A549 (cell line): ENCODE measurements at regions not wholly inside any gene's neighbourhood (a gene's known extent, or its start where the extent isn't known, plus 50 kb on each side); places are given as distances from the start of the nearest gene placed in this dataset.

ENCODE experiments used
- ATAC-seq, 2 experiments: fragments of 200-7000 bp in 1 of 2; fragments of >200 bp in 1 of 2; cut with Nextera tagmentation in 1 of 2; cut with Tn5 transposase in 1 of 2; 3 replicates each; pipeline versions ENCODE4 v1.8.0 to v1.9.1; 2018 to 2020; ENCODE audit warnings: mild to moderate bottlenecking in 1 of 2, moderate library complexity in 1 of 2
- CTCF ChIA-PET: fragments of 300-600 bp; sonication (Branson Sonifier 250); formaldehyde crosslinking; extraction: SDS; loops from one replicate; lab custom pipeline; 2021; ENCODE audit warnings: antibody characterized with exemption, inconsistent platforms; lab: Yijun Ruan, JAX
- POLR2A ChIA-PET: fragments of 350-600 bp; formaldehyde crosslinking; extraction: SDS; loops from one replicate; lab custom pipeline; 2021; ENCODE audit warnings: antibody characterized with exemption, inconsistent platforms; lab: Yijun Ruan, JAX
- DNase-seq, 2 experiments: peaks; one replicate each; pipeline versions ENCODE4 v3.0.0 to v3.0.0-alpha.2; 2011 to 2016; ENCODE audit warnings: low read depth in 1 of 2, low spot score in 1 of 2
- FAIRE-seq: peaks from 2 replicates; lab custom pipeline; 2011; peaks lifted over from hg19 to GRCh38; lab: Jason Lieb, UNC
- H3K27ac ChIP-seq, 2 experiments: fragments of >200 bp; sonication (Bioruptor Twin); formaldehyde crosslinking; 3 replicates each; pipeline ENCODE4 v1.5.1; 2016 to 2017
- H3K4me1 ChIP-seq: fragments of >200 bp; sonication (Bioruptor Twin); formaldehyde crosslinking; 3 replicates; pipeline ENCODE4 v1.6.1; 2016
- H3K4me2 ChIP-seq: fragments of >200 bp; sonication (Bioruptor Twin); formaldehyde crosslinking; 3 replicates; pipeline ENCODE4 v1.6.1; 2016
- H3K4me3 ChIP-seq: fragments of >200 bp; sonication (Bioruptor Twin); formaldehyde crosslinking; 3 replicates; pipeline ENCODE4 v1.5.1; 2016
- H3K9me3 ChIP-seq: fragments of >200 bp; sonication (Bioruptor Twin); formaldehyde crosslinking; 3 replicates; pipeline ENCODE4 v1.6.1; 2016
- CBX8 ChIP-seq: fragments of 200-600 bp; sonication (generic); IDR thresholded peaks from 2 replicates; pipeline ENCODE4 v1.6.1; 2016
- ESRRA ChIP-seq: fragments of 150-350 bp; IDR thresholded peaks from 2 replicates; pipeline ENCODE4 v1.6.1; 2014; ENCODE audit warnings: mild to moderate bottlenecking, low read length, borderline replicate concordance
- FOXS1 ChIP-seq: fragments of 250-450 bp; sonication (Bioruptor Pico); IDR thresholded peaks from 2 replicates; pipeline ENCODE4 v1.5.0; 2020; ENCODE audit warnings: mild to moderate bottlenecking, moderate library complexity
- GATA3 ChIP-seq: IDR thresholded peaks from 2 replicates; pipeline ENCODE4 v1.6.1; 2012; ENCODE audit warnings: borderline replicate concordance
- HDAC2 ChIP-seq: fragments of 200-600 bp; sonication (generic); IDR thresholded peaks from 2 replicates; pipeline ENCODE4 v1.6.1; 2016
- HOXB13 ChIP-seq: fragments of 250-450 bp; sonication (Bioruptor Pico); IDR thresholded peaks from 2 replicates; pipeline ENCODE4 v1.5.0; 2020; ENCODE audit warnings: low read depth, mild to moderate bottlenecking, moderate library complexity
- JUN ChIP-seq, 2 experiments: fragments of >200 bp; sonication (Bioruptor Twin); formaldehyde crosslinking; IDR thresholded peaks; 2 replicates in 1 of 2; 3 replicates in 1 of 2; pipeline ENCODE4 v1.6.1; 2016 to 2017
- JUNB ChIP-seq: fragments of >200 bp; sonication (Bioruptor Twin); formaldehyde crosslinking; IDR thresholded peaks from 2 replicates; pipeline ENCODE4 v1.6.1; 2016
- KDM1A ChIP-seq: fragments of 200-600 bp; sonication (generic); IDR thresholded peaks from 2 replicates; pipeline ENCODE4 v1.6.1; 2016; ENCODE audit warnings: low read depth, mild to moderate bottlenecking
- KDM5A ChIP-seq: fragments of 200-600 bp; sonication (generic); IDR thresholded peaks from 2 replicates; pipeline ENCODE4 v1.6.1; 2016; ENCODE audit warnings: antibody characterized with exemption, mild to moderate bottlenecking
- NR3C1 ChIP-seq: fragments of >200 bp; sonication (Bioruptor Twin); formaldehyde crosslinking; IDR thresholded peaks from 3 replicates; pipeline ENCODE4 v1.6.1; 2017
- POLR2A ChIP-seq: IDR thresholded peaks from 2 replicates; pipeline ENCODE4 v1.6.1; 2012; ENCODE audit warnings: mild to moderate bottlenecking, low read length
- RARB ChIP-seq: fragments of 250-450 bp; sonication (Bioruptor Pico); IDR thresholded peaks from 2 replicates; pipeline ENCODE4 v1.8.0; 2021; ENCODE audit warnings: mild to moderate bottlenecking, moderate library complexity
- RFX5 ChIP-seq: fragments of 450-650 bp; IDR thresholded peaks from 2 replicates; pipeline ENCODE4 v1.7.1; 2014; ENCODE audit warnings: antibody characterized with exemption, mild to moderate bottlenecking, moderate library complexity
- SMC3 ChIP-seq: fragments of >200 bp; sonication (Bioruptor Twin); formaldehyde crosslinking; IDR thresholded peaks from 3 replicates; pipeline ENCODE4 v1.6.1; 2018; ENCODE audit warnings: inconsistent platforms
- ZNF302 ChIP-seq: fragments of 250-450 bp; sonication (Bioruptor Pico); IDR thresholded peaks from 2 replicates; pipeline ENCODE4 v1.9.0; 2021; ENCODE audit warnings: inconsistent platforms, mild to moderate bottlenecking, moderate library complexity
- ZSCAN20 ChIP-seq: fragments of 250-450 bp; sonication (Bioruptor Pico); IDR thresholded peaks from 2 replicates; pipeline ENCODE4 v1.8.0; 2022; ENCODE audit warnings: mild to moderate bottlenecking, moderate library complexity
- WGBS: methylation state at CpG from one replicate; pipeline ENCODE4 v1.1.6; 2017; ENCODE audit errors: missing lambda C conversion rate; 5-methylcytosine and 5-hydroxymethylcytosine counted together
- TF ChIP-seq, protein P1 (sequence below): fragments of 250-450 bp; sonication (Bioruptor Pico); IDR thresholded peaks from 2 replicates; pipeline ENCODE4 v1.5.0; 2021; ENCODE audit warnings: mild to moderate bottlenecking, moderate library complexity, borderline replicate concordance
- TF ChIP-seq, protein P2 (sequence below): fragments of 450-650 bp; IDR thresholded peaks from 2 replicates; pipeline ENCODE4 v1.6.1; 2014; ENCODE audit warnings: antibody characterized with exemption
- TF ChIP-seq, protein P3 (sequence below): fragments of 250-450 bp; sonication (Bioruptor Pico); IDR thresholded peaks from 2 replicates; pipeline ENCODE4 v1.5.0; 2020; ENCODE audit warnings: low read depth, mild to moderate bottlenecking, moderate library complexity
- TF ChIP-seq, protein P4 (sequence below): fragments of 200-600 bp; sonication (generic); IDR thresholded peaks from 2 replicates; pipeline ENCODE4 v1.6.1; 2016; ENCODE audit warnings: antibody characterized with exemption, mild to moderate bottlenecking, moderate library complexity
- TF ChIP-seq, protein P5 (sequence below): fragments of >200 bp; sonication (Bioruptor Twin); formaldehyde crosslinking; IDR thresholded peaks from 3 replicates; pipeline ENCODE4 v1.5.1; 2016

DNA sequence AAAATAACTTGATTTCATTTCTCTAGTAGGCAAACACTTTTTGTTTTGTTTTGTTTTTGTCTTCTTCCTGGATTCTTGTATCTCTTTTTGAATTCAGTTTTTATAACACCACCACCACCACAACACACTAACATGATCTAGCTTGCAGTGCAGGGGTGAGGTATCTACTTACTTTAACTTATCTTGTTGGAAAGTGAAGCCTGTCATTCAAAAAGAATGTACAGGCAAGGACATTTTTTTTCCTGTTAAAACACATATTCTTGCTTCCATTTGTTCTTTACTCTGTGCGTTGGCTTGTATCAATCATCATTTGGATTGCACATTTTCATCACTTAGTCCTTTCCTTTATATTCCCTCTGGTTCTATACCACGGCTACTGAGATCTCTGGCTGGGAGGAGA lies 824.2 kb downstream of the PLCL1 start:
- WGBS, result 17% methylated on average over 2 of the region's 2 CpGs

DNA sequence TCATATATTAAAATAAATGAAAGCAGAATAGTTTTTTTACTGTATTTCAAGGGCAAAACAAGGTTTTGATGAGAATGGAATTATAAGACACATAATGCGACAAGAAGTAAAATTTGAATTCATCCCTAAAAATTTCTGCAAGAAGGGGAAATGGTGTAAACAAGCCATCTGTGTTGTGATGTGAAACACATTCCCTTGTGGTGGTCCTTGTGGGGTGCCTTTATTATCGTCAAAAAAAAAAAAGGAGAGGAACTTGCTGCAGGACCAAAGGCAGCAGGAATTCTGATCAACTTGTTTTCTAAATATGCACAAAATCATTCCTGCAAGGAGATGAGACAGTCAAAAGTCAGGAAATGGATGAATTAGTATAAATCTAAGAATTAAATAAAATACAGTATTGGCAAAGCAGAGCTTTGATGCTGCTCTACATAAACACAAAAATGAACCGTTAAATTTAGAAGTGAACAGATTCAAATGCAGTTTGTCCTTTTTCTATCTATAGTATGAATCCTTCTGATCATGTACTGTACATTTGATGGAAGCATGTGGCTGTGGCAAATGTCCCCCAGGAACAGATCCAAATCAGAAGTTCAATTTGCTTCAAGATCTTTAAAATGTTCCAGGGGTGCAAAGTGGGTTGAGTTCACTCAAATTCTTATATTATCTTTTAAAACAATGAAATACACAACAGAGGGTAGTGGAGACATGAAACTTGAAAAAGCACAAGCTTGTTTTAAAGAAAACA lies 818.8 kb downstream of the PLCL1 start:
- Histone ChIP-seq H3K4me1 (no peaks in the 10 kb centered on the region), H3K9me3 (no peaks in the 10 kb centered on the region), H3K4me2 (no peak overlapping the region), H3K4me3 (no peak overlapping the region), H3K27ac (no peak overlapping the region)
- ChIA-PET CTCF (interaction anchor here (1.1 kb wide), 1 partner anchor 306 kb away, joined by 3 read pairs; no protein-coding TSS in a partner anchor), POLR2A (no interaction called here)
- DNase-seq (no peak), FAIRE-seq (no peak), ATAC-seq (no peak)
- TF ChIP-seq JUNB, result no peak
- TF ChIP-seq, protein P1, sequence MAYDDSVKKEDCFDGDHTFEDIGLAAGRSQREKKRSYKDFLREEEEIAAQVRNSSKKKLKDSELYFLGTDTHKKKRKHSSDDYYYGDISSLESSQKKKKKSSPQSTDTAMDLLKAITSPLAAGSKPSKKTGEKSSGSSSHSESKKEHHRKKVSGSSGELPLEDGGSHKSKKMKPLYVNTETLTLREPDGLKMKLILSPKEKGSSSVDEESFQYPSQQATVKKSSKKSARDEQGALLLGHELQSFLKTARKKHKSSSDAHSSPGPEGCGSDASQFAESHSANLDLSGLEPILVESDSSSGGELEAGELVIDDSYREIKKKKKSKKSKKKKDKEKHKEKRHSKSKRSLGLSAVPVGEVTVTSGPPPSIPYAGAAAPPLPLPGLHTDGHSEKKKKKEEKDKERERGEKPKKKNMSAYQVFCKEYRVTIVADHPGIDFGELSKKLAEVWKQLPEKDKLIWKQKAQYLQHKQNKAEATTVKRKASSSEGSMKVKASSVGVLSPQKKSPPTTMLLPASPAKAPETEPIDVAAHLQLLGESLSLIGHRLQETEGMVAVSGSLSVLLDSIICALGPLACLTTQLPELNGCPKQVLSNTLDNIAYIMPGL, result no peak
- no peak for TF ChIP-seq CBX8
- TF ChIP-seq, protein P2, sequence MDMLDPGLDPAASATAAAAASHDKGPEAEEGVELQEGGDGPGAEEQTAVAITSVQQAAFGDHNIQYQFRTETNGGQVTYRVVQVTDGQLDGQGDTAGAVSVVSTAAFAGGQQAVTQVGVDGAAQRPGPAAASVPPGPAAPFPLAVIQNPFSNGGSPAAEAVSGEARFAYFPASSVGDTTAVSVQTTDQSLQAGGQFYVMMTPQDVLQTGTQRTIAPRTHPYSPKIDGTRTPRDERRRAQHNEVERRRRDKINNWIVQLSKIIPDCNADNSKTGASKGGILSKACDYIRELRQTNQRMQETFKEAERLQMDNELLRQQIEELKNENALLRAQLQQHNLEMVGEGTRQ, result no peak
- TF ChIP-seq JUN (IDR thresholded peaks at IDR 0.05), result no peak
- TF ChIP-seq, protein P3, sequence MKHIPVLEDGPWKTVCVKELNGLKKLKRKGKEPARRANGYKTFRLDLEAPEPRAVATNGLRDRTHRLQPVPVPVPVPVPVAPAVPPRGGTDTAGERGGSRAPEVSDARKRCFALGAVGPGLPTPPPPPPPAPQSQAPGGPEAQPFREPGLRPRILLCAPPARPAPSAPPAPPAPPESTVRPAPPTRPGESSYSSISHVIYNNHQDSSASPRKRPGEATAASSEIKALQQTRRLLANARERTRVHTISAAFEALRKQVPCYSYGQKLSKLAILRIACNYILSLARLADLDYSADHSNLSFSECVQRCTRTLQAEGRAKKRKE (CRISPR knock-in tag), result no peak
- TF ChIP-seq ZNF302 (CRISPR knock-in tag), result no peak
- TF ChIP-seq SMC3, result no peak
- no peak for TF ChIP-seq KDM5A
- no peak for TF ChIP-seq RFX5
- TF ChIP-seq HDAC2, result no peak
- TF ChIP-seq, protein P4, sequence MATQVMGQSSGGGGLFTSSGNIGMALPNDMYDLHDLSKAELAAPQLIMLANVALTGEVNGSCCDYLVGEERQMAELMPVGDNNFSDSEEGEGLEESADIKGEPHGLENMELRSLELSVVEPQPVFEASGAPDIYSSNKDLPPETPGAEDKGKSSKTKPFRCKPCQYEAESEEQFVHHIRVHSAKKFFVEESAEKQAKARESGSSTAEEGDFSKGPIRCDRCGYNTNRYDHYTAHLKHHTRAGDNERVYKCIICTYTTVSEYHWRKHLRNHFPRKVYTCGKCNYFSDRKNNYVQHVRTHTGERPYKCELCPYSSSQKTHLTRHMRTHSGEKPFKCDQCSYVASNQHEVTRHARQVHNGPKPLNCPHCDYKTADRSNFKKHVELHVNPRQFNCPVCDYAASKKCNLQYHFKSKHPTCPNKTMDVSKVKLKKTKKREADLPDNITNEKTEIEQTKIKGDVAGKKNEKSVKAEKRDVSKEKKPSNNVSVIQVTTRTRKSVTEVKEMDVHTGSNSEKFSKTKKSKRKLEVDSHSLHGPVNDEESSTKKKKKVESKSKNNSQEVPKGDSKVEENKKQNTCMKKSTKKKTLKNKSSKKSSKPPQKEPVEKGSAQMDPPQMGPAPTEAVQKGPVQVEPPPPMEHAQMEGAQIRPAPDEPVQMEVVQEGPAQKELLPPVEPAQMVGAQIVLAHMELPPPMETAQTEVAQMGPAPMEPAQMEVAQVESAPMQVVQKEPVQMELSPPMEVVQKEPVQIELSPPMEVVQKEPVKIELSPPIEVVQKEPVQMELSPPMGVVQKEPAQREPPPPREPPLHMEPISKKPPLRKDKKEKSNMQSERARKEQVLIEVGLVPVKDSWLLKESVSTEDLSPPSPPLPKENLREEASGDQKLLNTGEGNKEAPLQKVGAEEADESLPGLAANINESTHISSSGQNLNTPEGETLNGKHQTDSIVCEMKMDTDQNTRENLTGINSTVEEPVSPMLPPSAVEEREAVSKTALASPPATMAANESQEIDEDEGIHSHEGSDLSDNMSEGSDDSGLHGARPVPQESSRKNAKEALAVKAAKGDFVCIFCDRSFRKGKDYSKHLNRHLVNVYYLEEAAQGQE, result no peak
- TF ChIP-seq RARB (CRISPR knock-in tag), result no peak
- TF ChIP-seq HOXB13 (CRISPR knock-in tag), result no peak
- no peak for TF ChIP-seq KDM1A
- no peak for TF ChIP-seq ZSCAN20 (CRISPR knock-in tag)
- WGBS, result 51% methylated on average over 3 of the region's 3 CpGs

More for the DNA sequence above, 824.2 kb downstream of the PLCL1 start:
- Histone ChIP-seq H3K9me3 (no peaks in the 10 kb centered on the region), H3K4me3 (no peak overlapping the region), H3K4me1 (no peaks in the 10 kb centered on the region), H3K27ac (no peak overlapping the region), H3K4me2 (no peak overlapping the region)
- FAIRE-seq (no peak), DNase-seq (no peak), ATAC-seq (no peak)
- ChIA-PET POLR2A (no interaction called here), CTCF (interaction anchor here (0.7 kb wide), 1 partner anchor 813 kb away, joined by 3 read pairs; no protein-coding TSS in a partner anchor)
- TF ChIP-seq, protein P5, sequence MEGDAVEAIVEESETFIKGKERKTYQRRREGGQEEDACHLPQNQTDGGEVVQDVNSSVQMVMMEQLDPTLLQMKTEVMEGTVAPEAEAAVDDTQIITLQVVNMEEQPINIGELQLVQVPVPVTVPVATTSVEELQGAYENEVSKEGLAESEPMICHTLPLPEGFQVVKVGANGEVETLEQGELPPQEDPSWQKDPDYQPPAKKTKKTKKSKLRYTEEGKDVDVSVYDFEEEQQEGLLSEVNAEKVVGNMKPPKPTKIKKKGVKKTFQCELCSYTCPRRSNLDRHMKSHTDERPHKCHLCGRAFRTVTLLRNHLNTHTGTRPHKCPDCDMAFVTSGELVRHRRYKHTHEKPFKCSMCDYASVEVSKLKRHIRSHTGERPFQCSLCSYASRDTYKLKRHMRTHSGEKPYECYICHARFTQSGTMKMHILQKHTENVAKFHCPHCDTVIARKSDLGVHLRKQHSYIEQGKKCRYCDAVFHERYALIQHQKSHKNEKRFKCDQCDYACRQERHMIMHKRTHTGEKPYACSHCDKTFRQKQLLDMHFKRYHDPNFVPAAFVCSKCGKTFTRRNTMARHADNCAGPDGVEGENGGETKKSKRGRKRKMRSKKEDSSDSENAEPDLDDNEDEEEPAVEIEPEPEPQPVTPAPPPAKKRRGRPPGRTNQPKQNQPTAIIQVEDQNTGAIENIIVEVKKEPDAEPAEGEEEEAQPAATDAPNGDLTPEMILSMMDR, result no peak
- no peak for TF ChIP-seq FOXS1 (CRISPR knock-in tag)
- TF ChIP-seq GATA3, result no peak
- no peak for TF ChIP-seq ESRRA
- TF ChIP-seq ZSCAN20 (CRISPR knock-in tag), result no peak
- no peak for TF ChIP-seq POLR2A
- no peak for TF ChIP-seq NR3C1
